GM19467 (cell line): ENCODE measurements at regions not wholly inside any gene's neighbourhood (a gene's known extent, or its start where the extent isn't known, plus 50 kb on each side); places are given as distances from the start of the nearest gene placed in this dataset.

Experiments used
- ATAC-seq: cut with Tn5 transposase; IDR thresholded peaks from one replicate; pipeline ENCODE4 v1.9.1; 2021; ENCODE audit warnings: mild to moderate bottlenecking, moderate library complexity; ENCODE audit not compliant: unreplicated experiment

- no peak for ATAC-seq
Measured at GRCh38 chr3:66740260-66740659, 239.4 kb upstream of the LRIG1 start.

DNA sequence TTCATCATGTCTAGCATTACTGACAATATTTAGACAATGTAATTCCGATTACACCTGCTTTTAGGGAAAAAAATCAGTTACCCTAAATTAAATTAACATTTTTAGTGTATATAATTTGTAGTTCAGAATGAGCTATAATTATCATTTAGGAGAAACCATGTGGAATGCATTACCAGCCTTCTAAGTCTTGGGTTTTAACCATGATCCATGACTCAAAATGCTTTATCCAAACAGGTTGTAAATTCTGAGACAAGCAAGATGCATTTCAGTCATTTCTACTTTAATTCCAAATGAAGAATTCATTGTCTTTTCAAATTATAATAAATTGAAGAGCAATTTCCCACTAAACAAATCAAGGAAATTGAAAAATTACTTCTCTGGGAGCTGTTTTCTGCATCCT is 243.7 kb upstream of the LRIG1 start:
- no peak for ATAC-seq

DNA sequence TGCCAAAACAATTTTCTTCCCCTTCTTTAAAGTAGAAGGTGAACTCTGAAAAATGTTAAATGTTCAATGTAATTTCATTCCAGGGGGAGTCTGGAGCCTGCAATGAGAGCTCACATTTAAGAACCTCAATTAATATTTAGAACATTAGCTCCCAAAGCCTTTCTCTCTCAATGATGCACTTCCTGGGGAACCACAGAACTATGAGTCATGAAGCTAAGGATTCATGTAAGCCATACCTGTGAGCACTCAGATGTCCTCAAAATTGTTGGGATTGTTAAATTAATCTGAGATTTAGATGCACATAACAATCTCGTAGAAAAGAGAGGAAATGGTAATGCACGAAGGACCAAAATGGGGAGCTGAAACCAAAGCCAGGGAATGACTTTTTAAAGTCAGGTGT is 244.2 kb upstream of the LRIG1 start:
- ATAC-seq = no peak

GRCh38 chr3:66747261-66747660 is 246.4 kb upstream of the LRIG1 start:
- ATAC-seq = no peak

- no peak for ATAC-seq
Measured at GRCh38 chr3:66747696-66748095, 246.9 kb upstream of the LRIG1 start.

GRCh38 chr3:66748175-66748876 is 247.5 kb upstream of the LRIG1 start:
- ATAC-seq = no peak

GRCh38 chr3:66751842-66752241 is 246.3 kb upstream of the KBTBD8 start:
- ATAC-seq = no peak

DNA sequence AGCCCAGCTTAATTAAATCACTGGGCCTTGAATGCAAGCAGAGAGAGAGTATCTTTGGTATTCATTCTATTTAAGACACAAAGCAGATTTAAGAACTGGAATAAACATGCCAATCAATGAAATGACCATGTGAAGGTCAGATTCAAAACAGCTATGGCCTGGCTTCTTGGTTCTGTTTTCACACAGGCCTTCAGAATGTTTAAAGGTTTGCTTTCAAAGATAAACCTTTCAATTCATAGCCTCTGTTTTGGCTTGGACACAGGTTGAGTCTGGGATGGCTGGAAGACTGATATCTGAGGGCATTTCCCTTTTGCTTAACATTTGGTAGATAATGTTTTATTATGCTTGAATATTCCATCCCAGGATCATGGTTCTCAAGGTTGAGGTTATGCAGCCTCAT is 244.4 kb upstream of the KBTBD8 start:
- no peak for ATAC-seq

- no peak for ATAC-seq
Measured at GRCh38 chr3:66754613-66755012, 243.5 kb upstream of the KBTBD8 start.

DNA sequence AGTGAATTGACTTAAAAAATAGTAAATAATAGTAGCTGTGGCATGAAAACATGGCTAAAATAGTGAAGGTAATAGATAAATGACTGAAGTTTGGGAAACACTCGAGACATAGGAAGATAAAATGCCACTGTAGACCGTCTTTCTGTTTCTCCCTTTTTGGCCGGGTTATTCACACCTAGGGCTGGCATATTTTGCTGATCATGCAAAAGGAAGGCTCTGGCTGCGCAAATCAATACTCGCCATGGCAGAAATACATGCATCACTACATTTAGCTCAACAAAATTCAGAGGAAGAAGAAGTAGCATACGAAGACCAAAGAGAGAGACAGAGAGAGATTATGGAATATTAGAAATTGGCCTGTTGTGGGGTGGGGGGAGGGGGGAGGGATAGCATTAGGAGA is 242.2 kb upstream of the KBTBD8 start:
- no peak for ATAC-seq

DNA sequence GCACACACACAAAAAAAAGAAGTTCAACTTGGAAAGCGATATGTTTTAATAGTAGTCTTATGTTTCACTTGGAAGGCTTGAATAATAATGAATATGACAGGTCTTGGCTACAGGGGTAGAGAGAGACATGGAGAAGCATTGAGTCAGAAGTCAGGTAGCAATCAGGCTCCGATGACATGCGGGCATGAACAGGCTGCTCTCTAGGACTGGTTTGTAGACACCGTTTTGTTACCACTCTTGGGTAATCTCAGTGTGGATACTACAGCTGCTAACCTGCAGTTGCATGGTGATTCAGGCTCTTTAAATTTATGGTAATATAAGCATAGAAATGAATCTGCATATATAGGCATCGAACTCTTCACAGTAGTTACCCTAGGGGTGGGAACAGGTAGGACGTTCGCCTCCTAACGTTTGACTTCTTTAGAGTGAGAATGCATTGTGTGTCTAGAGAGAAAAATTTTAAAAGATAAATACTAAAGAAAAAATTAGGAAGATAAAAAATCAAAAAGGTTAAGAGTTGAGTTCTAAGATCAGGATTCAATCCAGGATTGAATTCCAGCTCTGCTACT is 241.6 kb upstream of the KBTBD8 start:
- ATAC-seq = no peak

DNA sequence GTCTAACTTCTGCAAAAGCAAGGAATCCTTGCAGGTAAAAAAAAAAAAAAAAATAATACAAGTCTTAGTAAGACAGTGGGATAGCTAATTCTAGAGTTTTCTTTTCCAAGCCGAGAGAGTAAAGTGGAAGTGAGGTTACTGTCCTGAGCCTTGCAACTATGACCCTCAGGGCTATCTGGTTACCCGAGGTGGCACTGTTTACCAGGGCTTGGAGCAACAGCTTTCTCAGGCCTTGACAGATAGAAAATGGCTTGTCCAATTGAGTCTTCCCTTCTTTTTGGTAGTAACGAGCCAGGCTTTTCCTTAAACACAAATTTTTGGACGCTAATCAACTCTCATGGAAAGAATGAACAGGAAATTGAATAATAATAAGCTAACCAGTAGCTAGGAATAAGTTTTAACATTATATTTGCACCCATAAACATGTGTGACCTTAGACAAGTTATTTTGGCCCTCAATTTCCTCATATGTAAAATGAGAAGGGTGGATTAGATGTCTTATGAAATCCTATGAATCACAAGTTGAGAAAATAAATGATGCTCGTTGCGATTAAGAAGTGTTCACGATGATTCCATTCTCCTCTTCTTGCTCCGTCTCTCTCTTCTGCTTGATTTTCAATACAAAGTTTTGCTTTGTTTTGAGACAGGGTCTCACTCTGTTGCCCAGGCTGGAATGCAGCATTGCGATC is 236.9 kb upstream of the KBTBD8 start:
- no peak for ATAC-seq

GRCh38 chr3:66762916-66763693 is 235.0 kb upstream of the KBTBD8 start:
- no peak for ATAC-seq

- no peak for ATAC-seq
Measured at GRCh38 chr3:66778107-66778506, 220.0 kb upstream of the KBTBD8 start.

DNA sequence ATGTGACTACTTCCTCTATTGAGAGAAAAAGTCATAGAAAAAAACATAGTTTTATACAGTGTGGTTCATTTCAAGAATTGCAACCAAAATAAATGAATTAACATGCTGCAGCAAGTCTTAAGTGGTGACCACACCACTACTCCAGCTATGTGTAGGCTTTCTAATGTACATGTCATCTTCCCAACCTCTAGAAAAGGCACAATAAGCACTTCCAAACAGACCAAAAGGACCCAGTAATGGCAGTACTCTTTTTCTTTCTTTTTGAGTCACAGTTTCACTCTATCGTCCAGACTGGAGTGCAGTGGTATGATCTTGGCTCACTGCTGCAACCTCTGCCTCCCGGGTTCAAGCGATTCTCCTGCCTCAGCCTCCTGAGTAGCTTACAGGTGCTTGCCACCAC is 219.3 kb upstream of the KBTBD8 start:
- ATAC-seq = no peak

DNA sequence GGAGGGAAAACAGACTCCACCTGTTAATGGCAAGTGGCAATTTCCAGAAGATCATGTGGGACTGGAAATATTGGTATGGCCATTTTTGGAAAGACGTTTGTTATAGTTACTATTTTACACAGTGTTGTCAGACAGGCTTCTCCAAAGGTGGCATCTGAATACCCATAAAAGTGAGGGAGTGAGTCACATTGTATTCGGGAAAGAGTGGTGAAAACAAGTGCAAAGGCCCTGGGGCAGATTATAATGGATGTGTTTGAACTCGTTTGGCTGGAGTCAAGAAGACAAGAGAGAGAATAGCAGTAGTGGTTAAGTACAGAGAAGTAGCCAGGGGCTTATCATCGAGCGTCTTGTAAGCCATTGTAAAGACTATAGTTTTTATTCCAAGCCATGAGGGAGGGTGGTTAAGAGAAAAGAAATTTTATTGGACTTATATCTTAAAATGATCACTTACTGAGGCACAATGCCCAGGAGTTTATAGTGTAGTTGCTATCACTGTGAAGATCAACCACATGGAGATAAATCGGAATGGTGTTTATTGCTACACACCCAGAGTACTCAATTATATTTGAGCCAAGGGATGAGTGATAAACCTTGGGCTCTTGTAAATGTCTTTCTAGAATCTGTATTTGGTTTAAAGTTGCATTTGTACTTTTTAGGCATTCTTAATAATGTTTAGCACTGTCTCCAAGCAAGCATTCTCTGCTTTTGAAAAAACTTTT is 212.8 kb upstream of the KBTBD8 start:
- ATAC-seq = no peak

DNA sequence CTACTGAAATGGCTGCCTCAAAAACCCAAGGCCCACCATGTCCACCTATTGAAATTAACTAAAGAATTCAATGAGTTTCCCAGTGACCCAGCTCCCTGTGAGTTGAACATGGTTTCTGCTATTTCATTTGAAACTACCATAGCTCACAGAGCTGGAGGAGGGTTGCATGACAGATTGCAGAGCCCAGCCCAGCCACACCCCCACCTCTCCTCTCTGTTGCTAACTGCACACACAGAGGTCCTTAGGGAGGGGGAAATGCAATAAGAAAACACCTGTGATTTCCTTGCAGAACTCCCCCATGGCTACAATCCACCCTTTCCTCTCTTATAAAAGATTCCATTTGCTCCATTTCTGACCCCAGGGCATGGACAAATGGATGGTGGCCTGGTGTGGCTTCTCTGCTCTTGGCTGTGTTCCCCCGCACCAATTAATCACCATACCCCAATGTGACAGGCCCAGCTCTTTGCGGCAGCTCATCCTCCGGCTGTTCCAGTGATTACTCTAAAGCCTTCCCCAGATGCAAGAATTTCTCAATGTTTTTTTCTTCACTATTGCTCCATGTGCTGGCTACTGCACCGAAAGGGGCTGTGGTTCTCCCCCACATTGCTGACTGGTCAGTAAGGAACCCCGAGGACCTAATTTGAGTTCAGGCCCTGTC is 208.4 kb upstream of the KBTBD8 start:
- ATAC-seq = no peak

- no peak for ATAC-seq
Measured at GRCh38 chr3:66792086-66792485, 206.0 kb upstream of the KBTBD8 start.

GRCh38 chr3:66795365-66795764 is 202.7 kb upstream of the KBTBD8 start:
- ATAC-seq = no peak

DNA sequence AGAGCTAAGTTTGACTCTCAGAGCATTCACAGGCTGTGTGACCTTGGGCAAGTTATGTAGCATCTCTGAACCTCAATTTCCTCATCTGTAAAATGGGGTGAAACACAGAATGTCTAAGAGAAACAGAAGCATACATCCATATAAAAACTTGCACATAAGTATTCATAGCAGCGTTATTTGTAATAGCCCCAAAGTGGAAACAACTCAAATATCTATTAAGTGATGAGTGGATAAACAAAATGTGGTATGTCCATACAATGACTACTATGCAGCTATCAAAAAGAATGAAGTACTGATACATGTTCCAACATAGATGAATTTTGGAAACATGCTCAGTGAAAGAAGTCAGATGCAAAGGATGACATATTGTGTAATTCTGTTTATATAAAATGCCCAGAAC is 201.8 kb upstream of the KBTBD8 start:
- ATAC-seq = no peak
